Esophagus muscularis mucosa (tissue), 4 donors: ENCODE measurements at regions not wholly inside any gene's neighbourhood (a gene's known extent, or its start where the extent isn't known, plus 50 kb on each side); places are given as distances from the start of the nearest gene placed in this dataset.

ENCODE experiments used
- DNase-seq: peaks from one replicate; pipeline ENCODE4 v3.0.0-alpha.2; 2017; ENCODE audit errors: extremely low spot score
- H3K27ac ChIP-seq, 4 donors: fragments of 200-600 bp; sonication (generic); replicated peaks in 1 of 4; 1 replicate in 3 of 4; 2 replicates in 1 of 4; pipeline ENCODE4 v1.5.1; 2016 to 2019; ENCODE audit warnings: mild to moderate bottlenecking in 1 of 4
- H3K27me3 ChIP-seq, 4 donors: fragments of 200-600 bp; sonication (generic); one replicate each; pipeline versions ENCODE4 v1.5.1 to v1.6.0; 2016 to 2019
- H3K36me3 ChIP-seq, 4 donors: fragments of 200-600 bp; sonication (generic); one replicate each; pipeline ENCODE4 v1.5.1; 2016 to 2019
- H3K4me1 ChIP-seq, 4 donors: fragments of 200-600 bp; sonication (generic); one replicate each; pipeline ENCODE4 v1.5.1; 2016 to 2019
- H3K4me3 ChIP-seq, 4 donors: fragments of 200-600 bp; sonication (generic); 1 replicate in 2 of 4; 2 replicates in 2 of 4; pipeline ENCODE4 v1.5.1; 2016 to 2019; ENCODE audit warnings: mild to moderate bottlenecking in 4 of 4, moderate library complexity in 1 of 4
- H3K9me3 ChIP-seq, 4 donors: fragments of 200-600 bp; sonication (generic); 1 replicate in 3 of 4; 2 replicates in 1 of 4; pipeline ENCODE4 v1.5.1; 2016 to 2019
- EP300 ChIP-seq: sonication (generic); formaldehyde crosslinking; IDR thresholded peaks from one replicate; pipeline ENCODE4 v1.6.1; 2017; ENCODE audit warnings: antibody characterized with exemption
- POLR2A ChIP-seq: fragments of 450-650 bp; IDR thresholded peaks from one replicate; pipeline ENCODE4 v1.6.1; 2017; ENCODE audit warnings: antibody characterized with exemption, moderate library complexity, mild to moderate bottlenecking, low read depth
- POLR2AphosphoS5 ChIP-seq, 2 donors: sonication (generic); formaldehyde crosslinking; IDR thresholded peaks; one replicate each; pipeline ENCODE4 v1.6.1; 2017; ENCODE audit warnings: antibody characterized with exemption in 2 of 2
- WGBS: methylation state at CpG from one replicate; pipeline ENCODE4 v1.1.5; 2018; 5-methylcytosine and 5-hydroxymethylcytosine counted together
- intact Hi-C: fragments of 100-400 bp; cut with DNase I; formaldehyde crosslinking; loops from one replicate; pipeline ENCODE4 v1.15.1; 2023
- TF ChIP-seq, protein P1 (sequence below), 3 experiments: fragments of 200-600 bp in 2 of 3; fragments of 450-650 bp in 1 of 3; sonication (generic) in 2 of 3; IDR thresholded peaks; one replicate each; pipeline ENCODE4 v1.5.1; 2017 to 2019; ENCODE audit warnings: antibody characterized with exemption in 3 of 3, mild to moderate bottlenecking in 2 of 3, moderate library complexity in 1 of 3

DNA sequence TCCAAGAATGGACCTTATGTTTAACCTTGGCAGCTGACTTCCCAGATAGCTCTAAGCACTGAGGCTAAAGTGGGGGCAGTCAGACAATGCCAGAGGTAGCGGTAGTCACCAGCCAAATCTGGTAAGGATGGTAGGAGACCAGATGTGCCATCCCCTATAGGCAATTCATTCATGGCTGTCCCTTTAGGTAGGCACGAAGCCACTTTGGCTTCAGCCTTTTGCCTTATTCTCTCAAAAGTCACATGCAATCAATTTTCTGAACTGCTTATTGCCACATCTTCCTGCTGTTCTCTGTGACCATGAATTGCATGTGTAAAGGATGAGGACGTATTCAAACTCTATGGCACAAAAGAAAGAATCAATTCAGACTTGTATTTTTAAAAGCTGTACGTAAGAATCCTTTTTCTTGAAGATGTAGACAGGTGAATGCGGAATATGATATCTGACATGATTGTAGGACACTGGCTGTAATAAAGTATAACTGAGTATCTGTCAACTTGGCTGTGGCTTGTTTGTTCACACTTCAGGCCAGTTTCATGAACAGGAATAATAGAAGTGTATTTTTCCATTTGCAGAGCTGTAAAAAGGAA, 611.7 kb downstream of the NR2F1-AS1 start:
- intact Hi-C loops: no loop called here
- TF ChIP-seq EP300 (no peak), POLR2A (no peak), POLR2AphosphoS5 (IDR thresholded peaks at IDR 0.05) (no peak)
- TF ChIP-seq, protein P1, sequence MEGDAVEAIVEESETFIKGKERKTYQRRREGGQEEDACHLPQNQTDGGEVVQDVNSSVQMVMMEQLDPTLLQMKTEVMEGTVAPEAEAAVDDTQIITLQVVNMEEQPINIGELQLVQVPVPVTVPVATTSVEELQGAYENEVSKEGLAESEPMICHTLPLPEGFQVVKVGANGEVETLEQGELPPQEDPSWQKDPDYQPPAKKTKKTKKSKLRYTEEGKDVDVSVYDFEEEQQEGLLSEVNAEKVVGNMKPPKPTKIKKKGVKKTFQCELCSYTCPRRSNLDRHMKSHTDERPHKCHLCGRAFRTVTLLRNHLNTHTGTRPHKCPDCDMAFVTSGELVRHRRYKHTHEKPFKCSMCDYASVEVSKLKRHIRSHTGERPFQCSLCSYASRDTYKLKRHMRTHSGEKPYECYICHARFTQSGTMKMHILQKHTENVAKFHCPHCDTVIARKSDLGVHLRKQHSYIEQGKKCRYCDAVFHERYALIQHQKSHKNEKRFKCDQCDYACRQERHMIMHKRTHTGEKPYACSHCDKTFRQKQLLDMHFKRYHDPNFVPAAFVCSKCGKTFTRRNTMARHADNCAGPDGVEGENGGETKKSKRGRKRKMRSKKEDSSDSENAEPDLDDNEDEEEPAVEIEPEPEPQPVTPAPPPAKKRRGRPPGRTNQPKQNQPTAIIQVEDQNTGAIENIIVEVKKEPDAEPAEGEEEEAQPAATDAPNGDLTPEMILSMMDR (IDR thresholded peaks at IDR 0.05): no peak
- H3K36me3 ChIP-seq: no peaks in the 10 kb centered on the region
- no peaks in the 10 kb centered on the region for H3K27me3 ChIP-seq
- no peak overlapping the region for H3K27ac ChIP-seq
- no peak for DNase-seq
- no peaks in the 10 kb centered on the region for H3K4me1 ChIP-seq
- WGBS: 85% methylated on average over 4 of the region's 5 CpGs
- H3K4me3 ChIP-seq: no peak overlapping the region
- no peaks in the 10 kb centered on the region for H3K9me3 ChIP-seq

DNA sequence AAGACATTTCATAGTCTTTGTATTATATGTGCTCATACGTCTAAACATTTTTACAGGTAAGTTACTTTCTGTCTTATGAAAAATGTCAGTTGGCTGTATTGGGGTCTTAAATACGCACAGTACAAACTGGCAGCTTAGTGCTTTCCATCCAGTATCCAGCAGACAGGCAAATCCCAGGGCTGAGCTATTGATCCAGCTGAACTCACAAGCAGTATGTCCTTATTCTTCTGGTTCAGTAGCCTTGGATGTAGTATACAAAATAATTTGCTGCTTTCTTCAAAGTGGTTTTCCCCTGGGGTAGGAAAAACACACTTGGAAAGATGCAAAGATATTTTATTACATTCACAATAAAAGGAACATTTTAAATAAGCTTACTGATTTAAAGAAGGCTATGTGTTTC, 617.2 kb downstream of the NR2F1-AS1 start:
- H3K4me3 ChIP-seq: no peak overlapping the region
- peaks cover 0 to 2% (median 0%) of the 10 kb centered on the region in 4 donors for H3K4me1 ChIP-seq
- no peak for DNase-seq
- no peak overlapping the region for H3K27ac ChIP-seq
- H3K9me3 ChIP-seq: no peaks in the 10 kb centered on the region
- intact Hi-C loops: no loop called here
- TF ChIP-seq POLR2A (no peak), POLR2AphosphoS5 (IDR thresholded peaks at IDR 0.05) (no peak), EP300 (no peak)
- TF ChIP-seq, protein P1 (IDR thresholded peaks at IDR 0.05): no peak
- H3K36me3 ChIP-seq: no peaks in the 10 kb centered on the region
- WGBS: 84% methylated on average over 2 of the region's 2 CpGs
- no peaks in the 10 kb centered on the region for H3K27me3 ChIP-seq

DNA sequence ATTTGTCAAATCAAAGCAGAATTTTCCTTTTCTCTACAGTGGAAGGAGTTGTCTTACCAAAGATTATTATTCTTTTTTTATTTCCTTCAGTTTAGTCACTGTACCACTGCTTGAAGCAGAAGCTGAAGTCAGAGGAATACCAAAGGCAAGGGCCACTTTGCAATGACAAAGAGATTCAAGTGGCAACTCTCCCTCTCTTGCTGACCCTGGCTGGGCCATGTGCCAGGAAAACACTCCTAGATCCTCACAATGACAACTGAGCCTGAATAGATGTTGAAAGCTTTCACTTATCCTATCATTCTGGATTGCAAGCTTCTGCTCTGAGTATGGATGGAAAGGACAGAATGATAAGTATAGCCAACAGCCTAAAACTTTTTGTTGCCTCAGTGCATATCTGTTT, 618.3 kb downstream of the NR2F1-AS1 start:
- intact Hi-C loops: no loop called here
- no peaks in the 10 kb centered on the region for H3K27me3 ChIP-seq
- no peak for DNase-seq
- no peaks in the 10 kb centered on the region for H3K36me3 ChIP-seq
- H3K4me1 ChIP-seq: peaks cover 0 to 2% (median 0%) of the 10 kb centered on the region in 4 donors
- no peak overlapping the region for H3K4me3 ChIP-seq
- TF ChIP-seq POLR2AphosphoS5 (IDR thresholded peaks at IDR 0.05) (no peak), EP300 (no peak), POLR2A (no peak)
- TF ChIP-seq, protein P1 (IDR thresholded peaks at IDR 0.05): no peak
- no peak overlapping the region for H3K27ac ChIP-seq
- H3K9me3 ChIP-seq: no peaks in the 10 kb centered on the region

DNA sequence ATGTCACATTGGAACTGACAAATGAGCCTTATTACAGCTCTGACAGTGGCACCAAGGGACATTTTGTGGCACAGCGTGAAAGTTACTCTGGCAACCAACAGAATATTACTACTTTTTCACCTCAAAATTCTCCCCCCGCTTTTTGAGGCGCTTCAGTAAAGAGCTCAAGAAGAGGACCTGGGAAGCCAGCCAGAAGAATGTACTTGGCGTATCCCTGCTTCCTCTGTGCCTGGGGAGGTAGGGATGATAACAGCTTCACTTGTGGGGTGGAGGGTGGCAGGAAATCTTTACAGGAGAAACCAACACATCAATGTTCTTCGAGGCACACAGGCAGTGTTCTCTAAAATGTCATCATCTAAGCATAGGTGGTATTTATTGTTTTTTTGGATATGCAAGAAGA, 624.1 kb downstream of the NR2F1-AS1 start:
- no peaks in the 10 kb centered on the region for H3K27me3 ChIP-seq
- no peaks in the 10 kb centered on the region for H3K36me3 ChIP-seq
- TF ChIP-seq EP300: no peak
- no peak for TF ChIP-seq POLR2A
- no peak for TF ChIP-seq POLR2AphosphoS5 (IDR thresholded peaks at IDR 0.05)
- TF ChIP-seq, protein P1 (IDR thresholded peaks at IDR 0.05): no peak
- no peak overlapping the region for H3K27ac ChIP-seq
- H3K9me3 ChIP-seq: peaks cover 0 to 6% (median 3%) of the 10 kb centered on the region in 4 donors
- intact Hi-C loops: no loop called here
- no peak overlapping the region for H3K4me3 ChIP-seq
- 80% methylated on average over 5 of the region's 5 CpGs for WGBS
- no peak for DNase-seq
- no peaks in the 10 kb centered on the region for H3K4me1 ChIP-seq

DNA sequence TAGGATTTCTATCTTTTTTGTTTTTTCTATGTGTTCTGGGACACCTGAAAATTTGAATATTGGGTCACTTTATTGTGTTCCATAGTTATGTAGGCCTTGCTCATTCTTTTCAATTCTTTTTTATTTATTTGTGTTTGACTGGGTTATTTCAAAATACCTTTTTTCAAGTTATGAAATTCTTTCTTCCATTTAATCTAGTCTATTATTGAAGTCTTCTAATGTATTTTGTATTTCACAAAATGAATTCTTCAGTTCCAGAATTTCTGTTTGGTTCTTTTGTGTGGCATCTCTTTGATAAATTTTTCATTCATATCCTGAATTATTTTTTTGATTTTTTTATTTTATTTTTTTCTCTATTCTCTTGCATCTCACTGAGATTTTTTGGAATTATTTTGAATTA, 628.8 kb downstream of the NR2F1-AS1 start:
- Histone ChIP-seq H3K4me1 (no peaks in the 10 kb centered on the region), H3K27me3 (no peaks in the 10 kb centered on the region), H3K27ac (no peak overlapping the region), H3K36me3 (no peaks in the 10 kb centered on the region), H3K4me3 (no peak overlapping the region), H3K9me3 (peaks cover 0 to 31% (median 15%) of the 10 kb centered on the region in 4 donors)
- intact Hi-C loops: no loop called here
- DNase-seq: no peak
- no peak for TF ChIP-seq EP300
- TF ChIP-seq, protein P1 (IDR thresholded peaks at IDR 0.05): no peak
- TF ChIP-seq POLR2A: no peak
- TF ChIP-seq POLR2AphosphoS5 (IDR thresholded peaks at IDR 0.05): no peak
